CD4-positive, CD25-positive, alpha-beta regulatory T cell (primary cell): ENCODE measurements at regions not wholly inside any gene's neighbourhood (a gene's known extent, or its start where the extent isn't known, plus 50 kb on each side); places are given as distances from the start of the nearest gene placed in this dataset.

Experiments
- ATAC-seq, 2 donors: fragments of 150-1000 bp; cut with Tn5 transposase; one replicate each; pipeline ENCODE4 v1.10.0; 2021; ENCODE audit warnings: low read depth in 2 of 2, moderate number of reproducible peaks in 2 of 2, moderate library complexity in 1 of 2
- DNase-seq, 3 donors: peaks; one replicate each; pipeline versions ENCODE4 v3.0.0 to v3.0.0-alpha.2; 2012 to 2022; ENCODE audit warnings: mixed read lengths in 1 of 3
- H3K27ac ChIP-seq: one replicate; pipeline ENCODE4 v1.7.0; 2013; ENCODE audit warnings: mild to moderate bottlenecking, low read length; ENCODE audit not compliant: insufficient read depth, poor library complexity, severe bottlenecking
- H3K27me3 ChIP-seq: one replicate; pipeline ENCODE4 v1.7.0; 2013; ENCODE audit warnings: low read length; ENCODE audit not compliant: control insufficient read depth, insufficient read depth
- H3K36me3 ChIP-seq: one replicate; pipeline ENCODE4 v1.7.0; 2013; ENCODE audit warnings: mild to moderate bottlenecking, low read length, moderate library complexity; ENCODE audit not compliant: control insufficient read depth, insufficient read depth
- H3K4me1 ChIP-seq: 2 replicates; pipeline ENCODE4 v1.7.0; 2013; ENCODE audit warnings: mild to moderate bottlenecking, low read length; ENCODE audit not compliant: insufficient read depth, control insufficient read depth, poor library complexity, severe bottlenecking
- H3K4me3 ChIP-seq: one replicate; pipeline ENCODE4 v1.7.0; 2013; ENCODE audit warnings: low read depth, mild to moderate bottlenecking, low read length, moderate library complexity
- H3K9me3 ChIP-seq, 2 experiments: 1 replicate in 1 of 2; 2 replicates in 1 of 2; pipeline ENCODE4 v1.7.0; 2013; ENCODE audit warnings: low read length in 2 of 2, mild to moderate bottlenecking in 1 of 2, moderate library complexity in 1 of 2; ENCODE audit not compliant: control insufficient read depth in 2 of 2
- H3K27ac Mint-ChIP-seq, 3 donors: one replicate each; pipeline ENCODE4 v1.8.0; 2020 to 2022; ENCODE audit warnings: mild to moderate bottlenecking in 3 of 3, mixed read lengths in 3 of 3, moderate library complexity in 2 of 3
- H3K27me3 Mint-ChIP-seq: one replicate; pipeline ENCODE4 v1.8.0; 2022; ENCODE audit warnings: mild to moderate bottlenecking, mixed read lengths
- H3K36me3 Mint-ChIP-seq: one replicate; pipeline ENCODE4 v1.8.0; 2020; ENCODE audit warnings: mixed read lengths
- H3K4me1 Mint-ChIP-seq, 4 donors: one replicate each; pipeline ENCODE4 v1.8.0; 2020 to 2022; ENCODE audit warnings: mixed read lengths in 4 of 4, mild to moderate bottlenecking in 1 of 4
- H3K4me3 Mint-ChIP-seq, 4 donors: one replicate each; pipeline ENCODE4 v1.8.0; 2020 to 2022; ENCODE audit warnings: mild to moderate bottlenecking in 4 of 4, mixed read lengths in 4 of 4, moderate library complexity in 3 of 4
- H3K9me3 Mint-ChIP-seq, 7 donors: one replicate each; pipeline ENCODE4 v1.8.0; 2020 to 2022; ENCODE audit warnings: mixed read lengths in 7 of 7, mild to moderate bottlenecking in 3 of 7, moderate library complexity in 2 of 7

GRCh38 chr1:219751870-219752507, 139.1 kb upstream of the ZC3H11B start:
- DNase-seq = no peak
- no peaks in the 10 kb centered on the region for H3K27me3 ChIP-seq
- no peak overlapping the region for H3K27ac ChIP-seq
- Mint-ChIP-seq H3K4me3 (no peak overlapping the region), H3K36me3 (no peaks in the 10 kb centered on the region), H3K27me3 (no peaks in the 10 kb centered on the region), H3K9me3 (peaks cover 0 to 6% (median 0%) of the 10 kb centered on the region in 7 donors), H3K27ac (no peak overlapping the region), H3K4me1 (no peaks in the 10 kb centered on the region)
- no peaks in the 10 kb centered on the region for H3K9me3 ChIP-seq
- no peak overlapping the region for H3K4me3 ChIP-seq
- no peak for ATAC-seq
- H3K36me3 ChIP-seq = no peaks in the 10 kb centered on the region
- no peaks in the 10 kb centered on the region for H3K4me1 ChIP-seq

- Histone ChIP-seq H3K27me3 (no peaks in the 10 kb centered on the region), H3K27ac (no peak overlapping the region), H3K36me3 (no peaks in the 10 kb centered on the region), H3K4me1 (no peaks in the 10 kb centered on the region), H3K4me3 (no peak overlapping the region), H3K9me3 (no peaks in the 10 kb centered on the region)
- H3K4me3 Mint-ChIP-seq = no peak overlapping the region
- peaks cover 0 to 6% (median 4%) of the 10 kb centered on the region in 7 donors for H3K9me3 Mint-ChIP-seq
- no peaks in the 10 kb centered on the region for H3K36me3 Mint-ChIP-seq
- DNase-seq (no peak), ATAC-seq (no peak)
- no peak overlapping the region for H3K27ac Mint-ChIP-seq
- H3K4me1 Mint-ChIP-seq = no peaks in the 10 kb centered on the region
- H3K27me3 Mint-ChIP-seq = peaks cover 4% of the 10 kb centered on the region
Measured at GRCh38 chr1:219749370-219749769, 136.5 kb upstream of the ZC3H11B start.

GRCh38 chr1:219746141-219746540, 133.2 kb upstream of the ZC3H11B start:
- H3K9me3 Mint-ChIP-seq = peaks cover 0 to 4% (median 4%) of the 10 kb centered on the region in 7 donors
- H3K27ac Mint-ChIP-seq = no peak overlapping the region
- H3K36me3 ChIP-seq = no peaks in the 10 kb centered on the region
- no peaks in the 10 kb centered on the region for H3K36me3 Mint-ChIP-seq
- H3K9me3 ChIP-seq = no peaks in the 10 kb centered on the region
- no peak for DNase-seq
- no peak overlapping the region for H3K4me3 Mint-ChIP-seq
- H3K27me3 Mint-ChIP-seq = peaks cover 4% of the 10 kb centered on the region
- no peak for ATAC-seq
- H3K27ac ChIP-seq = no peak overlapping the region
- no peaks in the 10 kb centered on the region for H3K4me1 Mint-ChIP-seq
- H3K27me3 ChIP-seq = no peaks in the 10 kb centered on the region
- H3K4me3 ChIP-seq = no peak overlapping the region
- H3K4me1 ChIP-seq = no peaks in the 10 kb centered on the region

- Mint-ChIP-seq H3K27me3 (peaks cover 4% of the 10 kb centered on the region), H3K4me1 (no peaks in the 10 kb centered on the region), H3K36me3 (no peaks in the 10 kb centered on the region), H3K27ac (no peak overlapping the region), H3K4me3 (no peak overlapping the region), H3K9me3 (peaks cover 0 to 4% (median 4%) of the 10 kb centered on the region in 7 donors)
- ATAC-seq (no peak), DNase-seq (no peak)
- Histone ChIP-seq H3K27me3 (no peaks in the 10 kb centered on the region), H3K9me3 (no peaks in the 10 kb centered on the region), H3K4me3 (no peak overlapping the region), H3K36me3 (no peaks in the 10 kb centered on the region), H3K27ac (no peak overlapping the region), H3K4me1 (no peaks in the 10 kb centered on the region)
Measured at GRCh38 chr1:219744652-219745469, 132.0 kb upstream of the ZC3H11B start.

- H3K27ac Mint-ChIP-seq = no peak overlapping the region
- no peaks in the 10 kb centered on the region for H3K9me3 ChIP-seq
- DNase-seq (no peak), ATAC-seq (no peak)
- H3K27me3 ChIP-seq = no peaks in the 10 kb centered on the region
- no peaks in the 10 kb centered on the region for H3K36me3 Mint-ChIP-seq
- no peak overlapping the region for H3K4me3 Mint-ChIP-seq
- H3K27me3 Mint-ChIP-seq = peaks cover 4% of the 10 kb centered on the region
- H3K4me1 Mint-ChIP-seq = no peaks in the 10 kb centered on the region
- no peaks in the 10 kb centered on the region for H3K4me1 ChIP-seq
- no peak overlapping the region for H3K4me3 ChIP-seq
- H3K27ac ChIP-seq = no peak overlapping the region
- peaks cover 0 to 8% (median 3%) of the 10 kb centered on the region in 7 donors for H3K9me3 Mint-ChIP-seq
- no peaks in the 10 kb centered on the region for H3K36me3 ChIP-seq
Measured at GRCh38 chr1:219741011-219741970, 128.4 kb upstream of the ZC3H11B start.

- H3K27ac ChIP-seq = no peak overlapping the region
- H3K9me3 ChIP-seq = no peaks in the 10 kb centered on the region
- Mint-ChIP-seq H3K36me3 (no peaks in the 10 kb centered on the region), H3K27ac (no peak overlapping the region), H3K27me3 (peaks cover 4% of the 10 kb centered on the region), H3K4me1 (no peaks in the 10 kb centered on the region), H3K9me3 (peaks cover 0 to 10% (median 5%) of the 10 kb centered on the region in 7 donors), H3K4me3 (no peak overlapping the region)
- no peaks in the 10 kb centered on the region for H3K36me3 ChIP-seq
- ATAC-seq (no peak), DNase-seq (no peak)
- no peaks in the 10 kb centered on the region for H3K27me3 ChIP-seq
- no peak overlapping the region for H3K4me3 ChIP-seq
- no peaks in the 10 kb centered on the region for H3K4me1 ChIP-seq
Measured at GRCh38 chr1:219733511-219734174, 120.7 kb upstream of the ZC3H11B start.

GRCh38 chr1:219732814-219733491, 120.0 kb upstream of the ZC3H11B start:
- H3K9me3 Mint-ChIP-seq = peaks cover 0 to 16% (median 7%) of the 10 kb centered on the region in 7 donors
- ATAC-seq (no peak), DNase-seq (no peak)
- no peaks in the 10 kb centered on the region for H3K4me1 ChIP-seq
- peaks cover 4% of the 10 kb centered on the region for H3K27me3 Mint-ChIP-seq
- no peaks in the 10 kb centered on the region for H3K36me3 ChIP-seq
- no peaks in the 10 kb centered on the region for H3K9me3 ChIP-seq
- no peak overlapping the region for H3K4me3 ChIP-seq
- no peaks in the 10 kb centered on the region for H3K27me3 ChIP-seq
- H3K27ac ChIP-seq = no peak overlapping the region
- H3K27ac Mint-ChIP-seq = peak overlapping the region in 1 of 3 donors; percentile 34
- H3K4me1 Mint-ChIP-seq = no peaks in the 10 kb centered on the region
- no peak overlapping the region for H3K4me3 Mint-ChIP-seq
- no peaks in the 10 kb centered on the region for H3K36me3 Mint-ChIP-seq
